AG08395 (cell line): ENCODE measurements at regions not wholly inside any gene's neighbourhood (a gene's known extent, or its start where the extent isn't known, plus 50 kb on each side); places are given as distances from the start of the nearest gene placed in this dataset.
"Not testable (repeated sequence)": the region's sequence is repeated elsewhere in the genome, so short reads cannot be mapped to it uniquely, and the experiment has no call there.

Source experiments
- DNase-seq: peaks from one replicate; pipeline ENCODE4 v3.0.0; 2012; ENCODE audit warnings: mixed read lengths, low spot score

- not testable (repeated sequence) for DNase-seq
Observed at GRCh38 chr6:142016666-142017065, 116.1 kb upstream of the GJE1 start.

DNA sequence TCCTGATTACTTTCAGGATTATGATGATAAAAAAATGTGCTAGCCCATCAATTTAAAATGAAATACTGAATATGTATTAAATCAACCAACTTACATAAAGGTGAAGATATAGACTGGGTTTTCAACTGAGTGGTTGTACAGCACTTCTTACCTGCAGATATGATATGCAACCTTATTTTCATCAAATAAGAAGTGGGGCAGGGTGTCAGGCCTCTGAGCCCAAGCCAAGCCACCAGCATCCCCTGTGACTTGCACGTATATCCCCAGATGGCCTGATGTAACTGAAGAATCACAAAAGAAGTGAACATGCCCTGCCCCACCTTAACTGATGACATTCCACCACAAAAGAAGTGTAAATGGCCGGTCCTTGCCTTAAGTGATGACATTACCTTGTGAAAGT, 117.3 kb upstream of the GJE1 start:
- not testable (repeated sequence) for DNase-seq

GRCh38 chr6:142015011-142015410, 117.7 kb upstream of the GJE1 start:
- DNase-seq, result no peak

DNA sequence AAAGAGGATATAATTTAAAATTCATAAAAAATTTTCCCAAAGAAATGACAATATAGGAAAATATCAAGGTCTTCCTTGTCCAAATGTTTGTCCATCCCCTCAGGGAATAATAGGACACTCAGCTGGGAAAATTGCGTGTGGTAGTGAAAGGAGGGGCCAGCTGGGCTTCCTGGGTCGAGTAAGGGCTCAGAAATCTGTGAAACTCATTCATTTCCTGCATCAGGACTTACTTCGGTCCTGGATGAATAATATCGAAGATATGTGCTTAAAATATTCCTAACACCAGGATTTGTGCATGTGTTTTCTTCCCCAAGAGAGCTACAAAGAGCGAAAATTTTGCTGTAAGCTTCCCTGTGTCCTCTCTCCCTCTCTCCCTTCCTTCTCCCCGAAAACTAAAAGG, 118.2 kb upstream of the GJE1 start:
- peak; percentile 66 for DNase-seq

DNA sequence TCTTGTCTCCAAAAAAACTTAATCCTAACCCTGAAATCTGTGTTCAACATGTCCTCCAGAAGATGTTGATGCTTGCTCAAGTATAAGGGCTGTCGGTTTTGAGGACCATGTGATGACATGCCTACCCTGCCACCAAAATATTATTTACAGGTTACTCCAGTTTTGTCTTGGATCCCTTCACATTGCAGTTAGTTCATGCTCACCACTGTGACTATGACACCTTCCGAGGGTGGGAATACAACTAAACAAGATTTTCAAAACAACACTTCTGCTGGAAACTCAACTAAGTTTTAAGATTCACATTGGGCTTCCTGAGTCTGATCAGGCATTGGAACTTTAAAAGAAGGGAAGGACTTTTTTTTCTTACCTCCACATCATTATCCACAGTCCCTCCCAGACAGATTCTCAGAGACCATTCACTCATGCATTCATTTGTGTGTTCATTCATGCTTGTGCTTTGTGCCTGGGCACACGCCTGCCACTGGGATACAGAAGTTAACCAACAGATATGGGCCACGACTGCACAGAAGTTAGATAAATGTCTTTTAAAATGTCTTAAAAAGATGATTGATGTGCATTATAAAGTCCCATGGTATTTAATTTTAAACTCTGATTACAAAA, 118.7 kb upstream of the GJE1 start:
- DNase-seq, result no peak

DNA sequence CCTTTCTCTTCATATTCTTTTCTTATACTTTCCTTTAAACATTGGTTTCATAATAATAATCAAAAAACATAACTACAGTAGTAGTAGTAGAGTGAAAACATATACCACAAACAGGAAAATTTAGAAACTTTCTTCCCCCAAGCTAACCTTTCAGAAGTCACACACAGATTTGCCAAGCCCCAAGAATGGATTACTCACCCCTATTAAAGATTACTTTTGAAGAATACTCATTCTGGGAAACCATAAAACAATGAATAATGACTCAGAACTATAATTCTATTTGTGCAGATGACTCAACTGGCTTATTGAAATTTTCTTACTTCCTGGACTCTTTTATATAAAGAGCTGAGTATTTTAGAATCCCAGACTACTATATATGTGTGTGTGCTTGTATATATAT, 119.4 kb upstream of the GJE1 start:
- peak; percentile 71 for DNase-seq

DNA sequence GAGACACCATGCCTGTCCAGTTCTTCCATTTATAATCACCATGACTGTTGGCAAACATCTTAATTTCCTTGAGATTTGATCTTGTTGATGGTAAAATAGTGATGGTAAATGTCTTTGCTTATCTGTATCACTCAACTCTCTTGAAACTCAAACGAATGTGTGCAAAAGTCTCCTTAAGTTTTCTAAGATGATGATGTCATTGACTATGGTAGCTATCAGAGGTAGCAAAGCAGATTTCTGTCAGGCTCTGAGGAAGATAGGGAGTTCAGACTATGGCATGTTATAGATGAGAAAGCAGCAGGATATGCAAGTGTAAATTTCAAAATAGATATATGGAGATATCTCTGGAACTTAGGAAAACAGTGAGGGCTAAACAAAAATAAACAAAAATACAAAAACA, 121.0 kb upstream of the GJE1 start:
- DNase-seq, result no peak

- no peak for DNase-seq
Observed at GRCh38 chr6:142011156-142011555, 121.6 kb upstream of the GJE1 start.

DNA sequence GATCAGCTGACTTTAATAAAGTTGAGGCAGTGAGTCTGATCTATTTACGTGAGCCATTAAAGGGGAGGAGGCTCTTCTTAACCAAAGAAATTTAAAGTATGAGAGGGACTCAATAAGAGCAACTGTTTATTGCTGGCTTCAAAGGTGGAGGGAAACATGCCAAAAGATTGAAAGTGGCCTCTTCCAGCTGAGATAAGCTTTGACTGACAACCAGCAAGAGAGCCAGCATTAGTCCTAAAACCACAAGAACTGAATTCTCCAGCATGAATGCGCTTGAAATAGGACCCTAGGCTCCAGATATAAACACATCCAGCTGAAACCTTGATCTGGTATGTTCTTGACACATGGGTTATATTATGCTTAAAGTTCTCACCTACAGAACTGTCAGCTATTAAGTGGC, 123.1 kb upstream of the GJE1 start:
- no peak for DNase-seq

- no peak for DNase-seq
Observed at GRCh38 chr6:142008781-142009180, 123.9 kb upstream of the GJE1 start.

DNA sequence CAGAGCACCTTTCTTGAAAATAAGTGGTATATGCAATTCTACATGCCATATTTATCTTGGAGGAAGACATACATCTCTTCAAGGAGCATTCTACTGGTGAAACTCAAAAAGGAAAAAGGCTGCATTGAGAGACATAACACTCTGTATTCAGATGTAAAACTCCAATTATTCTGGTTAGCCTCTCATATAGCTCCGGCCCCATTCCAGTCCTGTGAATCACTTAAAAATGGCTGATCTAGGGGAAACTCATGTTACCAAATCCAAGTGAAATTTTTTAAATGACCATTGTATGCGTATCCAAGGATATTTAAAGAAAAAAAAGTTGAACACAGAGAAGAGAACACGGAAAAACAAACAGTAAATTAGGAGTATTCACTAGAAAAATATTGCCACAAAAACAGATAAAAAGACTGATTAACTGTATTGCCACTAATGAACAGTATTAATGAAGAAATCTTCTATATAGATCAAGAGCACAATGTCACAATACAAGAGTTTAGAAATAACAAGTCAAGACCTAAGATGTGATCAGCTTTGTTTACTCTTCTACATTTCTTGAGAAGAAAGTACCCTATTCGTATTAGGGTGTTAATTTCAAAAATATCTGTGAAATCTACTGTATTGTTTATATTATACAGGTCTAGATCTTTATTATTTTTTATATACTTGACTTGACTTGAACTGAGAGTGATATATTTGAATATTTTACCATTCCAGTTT, 124.5 kb upstream of the GJE1 start:
- no peak for DNase-seq

DNA sequence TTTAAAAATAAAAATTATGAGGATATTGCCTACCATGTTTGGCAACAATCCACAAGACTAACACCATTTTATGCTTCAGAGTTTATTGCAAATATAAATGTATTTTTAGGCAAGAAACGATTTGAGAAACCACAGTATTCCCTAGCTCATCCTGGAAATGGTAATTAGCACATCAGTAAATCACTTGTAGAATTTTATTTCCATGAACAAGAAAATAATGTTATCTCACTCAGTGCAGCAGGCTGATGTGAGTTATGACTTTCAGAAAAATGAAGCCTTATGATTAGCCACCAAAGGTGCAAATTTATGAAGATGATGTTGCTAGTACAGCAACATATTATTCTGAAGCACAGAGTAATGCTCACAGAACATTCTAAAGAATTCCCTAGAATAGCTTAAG, 127.7 kb upstream of the GJE1 start:
- DNase-seq, result no peak

GRCh38 chr6:142002825-142003405, 129.8 kb upstream of the GJE1 start:
- no peak for DNase-seq

DNA sequence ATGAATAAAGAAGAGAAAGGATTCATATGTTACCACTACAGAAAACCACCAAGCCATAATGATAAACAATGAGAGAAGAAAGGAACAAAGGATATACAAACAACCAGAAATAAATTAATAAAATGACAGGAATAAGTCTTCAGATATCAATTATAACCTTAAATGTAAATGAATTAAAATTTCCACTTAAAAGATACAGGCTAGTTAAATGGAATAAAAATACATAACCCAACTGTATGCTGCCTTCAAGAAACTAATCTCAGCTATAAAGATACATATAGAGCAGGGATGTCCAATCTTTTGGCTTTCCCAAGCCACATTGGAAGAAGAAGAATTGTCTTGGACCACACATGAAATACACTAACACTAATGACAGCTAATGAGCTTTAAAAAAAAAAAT, 135.9 kb upstream of the GJE1 start:
- DNase-seq, result no peak

- DNase-seq, result no peak
Observed at GRCh38 chr6:141992109-141992508, 140.6 kb upstream of the GJE1 start.

- DNase-seq, result no peak
Observed at GRCh38 chr6:141990840-141991239, 141.9 kb upstream of the GJE1 start.

GRCh38 chr6:141989706-141989959, 143.1 kb upstream of the GJE1 start:
- no peak for DNase-seq

DNA sequence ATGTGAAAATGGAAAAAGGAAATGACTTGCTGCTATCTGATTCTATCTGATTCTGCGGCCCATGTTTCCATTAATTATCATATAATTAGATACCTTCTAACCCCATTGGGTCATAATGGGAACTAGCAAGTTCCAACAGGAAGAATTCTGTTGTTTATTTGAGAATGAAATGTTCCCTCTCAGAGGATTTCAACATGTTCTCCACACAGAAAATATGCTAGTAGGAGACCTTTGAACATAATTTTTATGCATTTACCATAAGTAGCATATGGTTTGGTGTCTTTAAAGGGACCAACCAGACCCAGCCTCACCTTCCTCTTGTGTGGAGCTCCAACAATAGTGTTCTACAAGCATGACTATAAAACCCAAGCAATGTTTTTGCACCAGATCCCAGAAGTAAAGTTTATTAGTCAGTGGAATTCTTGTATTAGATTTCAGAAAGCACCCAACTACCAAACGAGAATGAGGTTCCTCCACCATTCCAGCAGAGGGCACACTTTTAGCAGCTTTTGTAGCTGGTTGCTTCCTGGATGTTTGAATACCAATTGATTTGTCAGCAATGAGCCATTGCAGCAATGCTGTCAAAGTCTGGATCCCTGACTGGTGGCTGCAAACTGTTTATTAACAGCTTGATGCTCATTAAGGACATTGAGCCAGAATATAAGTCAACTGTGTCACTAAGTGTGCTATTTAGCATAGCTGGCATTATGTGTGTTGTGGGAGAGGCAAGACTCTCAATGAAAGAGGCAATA, 143.6 kb upstream of the GJE1 start:
- DNase-seq, result peak; percentile 74

DNA sequence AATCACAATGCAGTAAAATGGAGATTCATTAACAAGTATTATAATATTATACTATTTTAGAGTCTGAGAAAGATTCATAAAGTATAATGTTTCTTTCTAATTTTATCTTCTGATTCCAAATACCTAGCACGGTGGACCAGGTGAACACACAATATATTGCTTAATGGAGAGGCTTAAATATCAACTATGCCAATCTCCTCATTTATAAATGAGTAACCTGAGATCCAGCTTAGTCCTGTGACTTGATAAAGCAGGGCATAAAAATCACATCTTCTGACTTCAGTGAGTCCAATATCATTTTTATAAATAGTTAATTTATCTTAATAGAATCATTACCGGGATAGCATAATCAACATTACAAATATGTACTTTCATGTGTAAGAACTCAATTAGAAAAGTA, 144.4 kb upstream of the GJE1 start:
- no peak for DNase-seq

- DNase-seq, result no peak
Observed at GRCh38 chr6:141986457-141986856, 146.3 kb upstream of the GJE1 start.

DNA sequence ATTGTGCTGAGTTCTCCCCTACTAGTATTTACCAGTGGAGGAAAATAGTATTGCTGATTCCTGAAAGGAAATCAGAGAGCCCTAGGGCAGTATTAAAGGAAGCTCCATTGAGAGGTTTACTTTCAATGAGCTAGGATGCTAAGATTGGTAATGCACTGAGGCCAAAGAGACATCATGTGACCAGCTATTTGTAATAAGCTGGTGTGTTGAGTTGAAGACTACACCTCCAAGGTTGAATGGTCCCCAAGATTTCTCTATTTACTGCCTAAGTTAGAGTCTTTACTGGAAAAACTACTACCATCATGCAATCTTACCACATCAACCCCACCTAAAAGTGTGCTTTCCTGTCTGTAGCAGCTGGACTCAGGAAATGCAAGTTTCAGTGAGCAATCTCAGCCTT, 151.5 kb upstream of the GJE1 start:
- DNase-seq, result no peak

GRCh38 chr6:141977782-141978181, 154.9 kb upstream of the GJE1 start:
- DNase-seq, result no peak

- no peak for DNase-seq
Observed at GRCh38 chr6:141976994-141977393, 155.7 kb upstream of the GJE1 start.
